GM12875 (cell line): ENCODE measurements at regions not wholly inside any gene's neighbourhood (a gene's known extent, or its start where the extent isn't known, plus 50 kb on each side); places are given as distances from the start of the nearest gene placed in this dataset.

ENCODE experiments used
- H3K4me3 ChIP-seq: one replicate; pipeline ENCODE4 v1.5.1; 2011; ENCODE audit warnings: low read depth, low read length, control low read depth
- TF ChIP-seq, protein P1 (sequence below): IDR thresholded peaks from 2 replicates; pipeline ENCODE4 v1.5.1; 2011; ENCODE audit warnings: low read depth, mild to moderate bottlenecking, control low read depth, inconsistent platforms, low read length, moderate library complexity, borderline replicate concordance; ENCODE audit not compliant: insufficient read depth

DNA sequence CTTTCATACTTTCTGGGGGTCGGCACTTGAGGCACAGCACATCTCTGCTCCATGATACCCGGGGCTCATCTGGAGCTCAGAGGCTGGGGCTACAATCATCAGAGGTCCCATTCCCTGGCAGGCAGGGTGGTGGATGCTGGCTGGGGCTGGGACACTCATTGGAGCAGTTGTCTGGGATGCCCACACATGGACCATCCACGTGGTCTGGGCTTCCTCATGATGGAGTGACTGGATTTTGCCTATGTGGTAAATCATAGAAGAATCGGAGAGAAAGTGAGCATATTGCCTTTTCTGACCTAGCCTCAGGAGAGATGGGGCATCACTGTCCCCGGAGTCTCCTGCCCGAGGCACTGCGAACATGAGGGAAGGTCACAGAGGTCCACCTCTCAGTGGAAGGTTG, 91.4 kb upstream of the IRS2 start:
- TF ChIP-seq, protein P1, sequence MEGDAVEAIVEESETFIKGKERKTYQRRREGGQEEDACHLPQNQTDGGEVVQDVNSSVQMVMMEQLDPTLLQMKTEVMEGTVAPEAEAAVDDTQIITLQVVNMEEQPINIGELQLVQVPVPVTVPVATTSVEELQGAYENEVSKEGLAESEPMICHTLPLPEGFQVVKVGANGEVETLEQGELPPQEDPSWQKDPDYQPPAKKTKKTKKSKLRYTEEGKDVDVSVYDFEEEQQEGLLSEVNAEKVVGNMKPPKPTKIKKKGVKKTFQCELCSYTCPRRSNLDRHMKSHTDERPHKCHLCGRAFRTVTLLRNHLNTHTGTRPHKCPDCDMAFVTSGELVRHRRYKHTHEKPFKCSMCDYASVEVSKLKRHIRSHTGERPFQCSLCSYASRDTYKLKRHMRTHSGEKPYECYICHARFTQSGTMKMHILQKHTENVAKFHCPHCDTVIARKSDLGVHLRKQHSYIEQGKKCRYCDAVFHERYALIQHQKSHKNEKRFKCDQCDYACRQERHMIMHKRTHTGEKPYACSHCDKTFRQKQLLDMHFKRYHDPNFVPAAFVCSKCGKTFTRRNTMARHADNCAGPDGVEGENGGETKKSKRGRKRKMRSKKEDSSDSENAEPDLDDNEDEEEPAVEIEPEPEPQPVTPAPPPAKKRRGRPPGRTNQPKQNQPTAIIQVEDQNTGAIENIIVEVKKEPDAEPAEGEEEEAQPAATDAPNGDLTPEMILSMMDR: no peak
- H3K4me3 ChIP-seq: no peak overlapping the region

DNA sequence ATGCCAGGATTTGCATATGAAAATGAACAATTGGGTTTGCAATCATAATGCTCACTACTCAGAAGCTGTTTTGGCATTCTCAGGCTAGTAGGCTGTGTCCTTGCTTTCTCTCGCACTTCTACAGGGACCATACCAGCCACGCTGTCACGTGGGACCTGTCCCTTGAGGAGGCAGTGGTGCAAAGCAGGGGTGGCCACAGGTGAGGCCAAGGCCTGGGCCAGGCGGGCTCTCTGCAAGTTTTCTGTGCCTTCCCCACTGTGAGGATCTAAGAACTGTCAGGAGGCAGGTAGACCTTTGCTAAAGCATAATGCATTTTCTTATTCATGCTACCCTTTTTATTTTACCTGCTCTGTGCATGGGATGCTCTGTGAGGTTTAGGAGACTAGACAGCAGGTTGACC, 89.4 kb upstream of the IRS2 start:
- TF ChIP-seq, protein P1: no peak
- no peak overlapping the region for H3K4me3 ChIP-seq

DNA sequence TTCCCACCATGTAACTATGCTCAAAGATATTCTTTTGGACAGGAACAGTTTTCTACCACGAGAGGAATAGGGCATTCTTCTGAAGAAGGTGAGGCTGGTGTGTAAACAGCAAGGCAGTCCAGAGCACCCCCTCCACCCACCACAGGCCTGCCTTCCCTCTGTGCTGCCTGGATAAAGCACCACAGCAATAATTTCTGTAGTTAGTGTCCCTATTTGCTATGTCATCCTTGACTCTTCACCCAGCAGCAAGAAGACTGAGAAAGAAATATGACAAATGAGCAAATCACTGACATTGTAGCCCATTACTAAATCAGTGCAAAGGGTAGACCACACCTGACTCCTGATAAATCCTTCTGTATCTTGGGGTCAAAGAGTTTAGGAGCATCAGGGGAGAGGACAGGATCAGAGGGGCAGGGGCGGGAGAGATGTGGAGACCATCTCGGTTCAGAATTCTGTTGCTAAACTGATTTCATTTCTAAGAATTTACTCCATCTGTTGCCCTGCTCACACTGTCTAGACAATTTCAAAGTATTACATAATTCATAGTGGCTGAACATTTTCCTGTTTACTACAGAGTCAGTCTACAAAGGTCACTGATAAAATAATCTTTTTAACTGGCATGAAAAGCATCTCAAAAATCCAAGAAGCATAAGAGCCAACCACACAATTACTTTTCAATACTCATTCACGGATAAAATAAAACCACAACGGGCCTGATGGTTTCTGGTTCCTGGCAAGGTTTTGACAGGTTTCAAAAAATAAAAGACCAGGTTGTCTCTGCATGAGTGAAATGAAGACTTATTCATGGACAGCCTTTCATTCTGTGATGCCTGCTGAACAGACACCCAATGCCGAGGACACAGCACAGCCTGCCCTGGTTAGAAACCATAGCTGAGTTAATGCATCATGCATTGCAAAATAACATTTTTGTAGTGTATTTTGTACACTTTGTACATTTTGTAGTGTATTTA, 88.4 kb upstream of the IRS2 start:
- H3K4me3 ChIP-seq: no peak overlapping the region
- TF ChIP-seq, protein P1: no peak

DNA sequence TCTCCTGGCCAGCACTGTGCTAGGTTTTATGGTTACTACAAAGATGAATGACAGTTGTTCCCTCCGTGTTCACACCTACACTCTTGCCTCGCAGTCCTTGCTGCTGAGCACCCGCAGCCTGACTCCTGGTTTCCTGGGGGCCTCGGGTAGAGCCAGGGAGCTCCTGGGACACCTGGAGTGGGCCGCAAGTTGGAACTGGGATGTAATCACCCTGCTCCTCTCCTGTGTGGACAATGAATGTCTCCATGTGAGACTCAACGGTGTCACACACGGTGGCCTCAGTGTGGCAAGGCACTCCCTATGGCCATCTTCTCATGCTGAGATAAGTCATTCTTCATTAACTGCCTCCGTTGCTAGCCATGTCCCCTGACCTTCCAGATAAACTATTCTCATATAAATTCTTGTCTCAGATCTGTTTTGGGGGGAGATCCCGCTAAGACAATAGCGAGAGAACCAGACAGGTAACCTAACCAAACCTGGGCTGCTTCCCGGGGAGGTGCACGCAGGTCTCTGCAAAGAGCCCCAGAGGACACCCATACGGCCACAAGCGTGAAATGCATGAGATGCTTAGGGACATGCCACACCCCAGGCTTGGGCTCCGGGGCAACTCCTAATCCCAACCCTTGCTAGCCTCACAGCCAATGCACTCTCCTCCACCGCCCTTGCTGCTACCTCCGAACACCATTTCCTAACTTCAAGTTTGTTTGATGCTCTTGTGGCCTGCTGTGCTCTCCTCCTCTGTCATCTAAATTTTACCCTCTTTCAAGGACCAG, 87.2 kb upstream of the IRS2 start:
- TF ChIP-seq, protein P1: no peak
- no peak overlapping the region for H3K4me3 ChIP-seq

DNA sequence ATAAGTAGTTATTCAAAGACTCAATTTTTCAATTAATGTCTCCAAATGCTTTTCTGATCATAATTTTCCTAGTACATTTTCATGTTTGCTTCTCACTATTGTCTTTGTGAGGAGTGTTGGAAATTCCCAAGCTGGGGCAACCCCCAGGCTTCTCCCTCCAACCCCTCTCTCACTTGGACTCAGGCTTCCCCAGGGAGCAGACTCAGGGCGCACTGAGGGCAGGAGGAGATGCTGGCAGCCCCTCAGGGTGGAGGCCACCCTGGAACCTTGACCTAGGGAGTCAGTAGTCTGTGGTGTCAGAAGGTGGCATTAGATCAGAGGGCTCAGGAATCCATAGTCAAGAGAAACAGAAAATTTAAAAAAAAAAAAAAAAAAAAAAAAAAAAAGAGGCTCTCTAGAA, 86.5 kb upstream of the IRS2 start:
- H3K4me3 ChIP-seq: no peak overlapping the region
- TF ChIP-seq, protein P1: no peak

DNA sequence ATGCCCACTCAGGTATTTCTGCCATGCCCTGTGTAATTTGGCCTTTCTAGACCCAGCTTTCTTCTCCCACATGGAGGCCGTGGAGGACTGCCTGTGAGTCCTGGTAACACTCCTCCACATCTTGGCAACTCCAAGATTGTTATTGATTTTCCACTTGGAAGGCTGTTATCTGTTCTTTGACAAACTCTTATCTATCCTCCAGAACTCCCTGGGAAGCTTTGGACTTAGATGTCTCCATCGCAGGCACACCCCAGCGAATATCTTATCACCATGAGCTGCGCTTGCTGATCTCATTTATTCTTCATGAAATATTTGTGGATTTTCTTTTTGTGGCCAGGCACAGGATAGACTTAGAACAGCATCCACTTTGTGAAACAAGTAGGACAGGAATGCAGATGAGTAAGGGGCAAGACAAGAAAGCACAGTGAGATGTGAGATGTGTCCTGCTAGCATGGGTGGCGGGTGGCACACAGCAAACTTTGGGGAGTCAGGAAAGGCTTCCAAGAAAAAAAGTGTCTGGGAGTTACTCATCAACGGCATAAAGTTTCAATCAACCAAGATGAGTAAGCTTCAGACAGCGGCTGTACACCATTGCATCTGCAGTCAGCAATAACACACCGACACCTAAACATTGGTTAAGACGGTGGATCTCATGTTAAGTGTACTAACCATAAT, 84.5 kb upstream of the IRS2 start:
- TF ChIP-seq, protein P1: no peak
- H3K4me3 ChIP-seq: no peak overlapping the region
